ENCODE measurements at regions not wholly inside any gene's neighbourhood (a gene's known extent, or its start where the extent isn't known, plus 50 kb on each side); places are given as distances from the start of the nearest gene placed in this dataset.
"Not testable (repeated sequence)": the region's sequence is repeated elsewhere in the genome, so short reads cannot be mapped to it uniquely, and the experiment has no call there.

DNA sequence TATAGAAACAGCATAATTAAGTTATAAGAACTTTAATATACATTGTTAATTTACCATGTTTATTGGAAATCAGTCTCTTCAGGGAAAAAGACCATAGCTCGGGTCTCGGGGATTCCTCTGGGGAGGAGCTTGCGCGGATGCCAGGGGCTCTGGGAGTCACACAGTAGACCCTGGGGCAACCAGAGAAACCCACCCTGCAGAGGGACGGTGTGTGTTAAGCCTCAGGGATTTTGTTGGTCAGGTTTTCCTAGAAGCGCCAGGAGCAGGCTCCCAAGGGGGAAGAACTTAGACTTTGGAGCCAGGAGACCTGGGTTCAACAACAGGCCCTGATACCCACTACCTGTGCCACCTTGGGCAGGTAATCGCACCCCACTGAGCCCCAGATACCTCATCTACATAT is 297.9 kb downstream of the MED10 start:
- no peak for DNase-seq (ENCODE audit: low read depth, low spot score)

DNA sequence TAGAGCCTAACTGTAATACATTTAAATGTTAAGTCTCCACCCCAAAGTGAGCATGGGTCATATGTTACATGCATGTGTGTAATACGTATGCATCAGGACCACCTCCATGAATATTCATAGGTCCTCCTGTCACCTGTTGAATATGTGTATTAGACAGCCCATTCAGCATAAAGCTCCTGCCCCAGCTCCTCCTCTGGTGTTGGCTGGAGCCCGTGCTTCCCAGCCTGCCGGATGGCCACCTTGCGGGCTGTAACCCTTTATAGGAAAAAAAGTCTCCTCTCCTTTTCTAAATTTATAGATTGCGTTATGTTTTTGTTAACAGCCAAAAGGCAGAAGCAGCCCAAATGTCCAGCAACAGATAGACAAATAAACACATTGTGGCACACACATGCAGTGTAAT is 299.5 kb downstream of the MED10 start:
- no peak for DNase-seq (ENCODE audit: low read depth, low spot score)

GRCh38 chr5:6076341-6077239 is 301.8 kb downstream of the MED10 start:
- DNase-seq (ENCODE audit: low read depth, low spot score): no peak

DNA sequence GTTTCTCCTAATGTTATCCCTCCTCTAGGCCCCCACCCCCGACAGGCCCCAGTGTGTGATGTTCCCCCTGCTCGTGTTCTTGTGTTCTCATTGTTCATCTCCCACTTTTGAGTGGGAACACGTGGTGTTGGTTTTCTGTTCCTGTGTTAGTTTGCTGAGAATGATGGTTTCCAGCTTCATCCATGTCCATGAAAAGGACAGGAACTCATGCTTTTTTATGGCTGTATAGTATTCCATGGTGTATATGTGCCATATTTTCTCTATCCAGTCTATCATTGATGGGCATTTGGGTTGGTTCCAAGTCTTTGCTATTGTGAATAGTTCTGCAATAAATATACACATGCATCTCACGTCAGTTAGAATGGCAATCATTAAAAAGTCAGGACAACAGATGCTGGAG is 305.9 kb downstream of the MED10 start:
- DNase-seq (ENCODE audit: low read depth, low spot score): not testable (repeated sequence)

GRCh38 chr5:6069496-6070185 is 308.7 kb downstream of the MED10 start:
- no peak for DNase-seq (ENCODE audit: low read depth, low spot score)

DNA sequence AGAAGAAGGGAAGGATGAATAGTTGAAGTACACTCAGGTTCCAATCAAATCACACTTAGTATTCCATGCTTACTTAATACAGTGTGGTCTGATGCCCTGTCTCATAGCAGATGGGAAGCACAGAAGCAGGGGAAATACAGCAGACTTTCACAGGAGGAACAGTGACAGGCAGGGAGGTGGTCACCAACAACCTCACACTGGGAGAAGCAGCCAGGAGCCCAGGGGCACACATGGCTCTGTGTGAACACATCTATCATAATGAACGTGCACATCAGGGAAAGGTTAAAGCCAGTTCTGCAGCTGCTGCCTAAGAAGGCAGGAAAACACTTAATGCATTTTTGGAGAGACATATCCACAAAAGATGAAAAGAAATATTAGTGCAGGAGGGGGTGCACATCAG is 312.3 kb downstream of the MED10 start:
- no peak for DNase-seq (ENCODE audit: low read depth, low spot score)

DNA sequence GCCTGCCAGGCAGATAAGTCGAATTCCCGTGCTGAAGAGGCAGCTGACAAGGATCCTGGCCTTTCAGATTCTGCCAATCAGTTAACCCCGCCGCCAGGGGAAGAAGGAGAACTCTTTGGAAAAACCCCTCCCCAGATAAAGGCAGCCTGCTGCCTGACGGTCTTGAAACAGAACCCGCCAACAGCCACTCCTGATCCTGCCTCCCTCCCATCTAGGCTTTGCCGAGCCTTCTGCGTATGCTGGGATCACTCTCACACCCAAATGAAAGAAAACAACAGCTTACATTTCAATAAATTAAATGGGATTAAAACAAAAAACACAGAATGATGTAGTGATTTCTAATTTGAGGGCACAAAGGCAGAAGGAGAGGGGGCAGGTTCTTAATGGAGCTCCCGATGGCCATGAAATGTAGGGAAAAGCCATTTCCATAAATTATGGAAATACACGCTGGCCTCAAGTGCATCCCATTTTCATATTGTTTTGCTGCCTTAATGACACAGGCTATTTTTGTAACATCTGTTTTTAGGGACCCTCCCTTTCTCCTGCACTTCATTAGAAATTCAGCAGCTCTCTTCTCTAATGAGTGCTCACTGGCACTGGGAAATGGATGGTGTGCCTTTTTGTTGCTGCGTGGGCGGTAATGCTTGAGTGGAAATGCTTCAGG is 319.1 kb downstream of the MED10 start:
- no peak for DNase-seq (ENCODE audit: low read depth, low spot score)

- DNase-seq (ENCODE audit: low read depth, low spot score): no peak
Observed at GRCh38 chr5:6058055-6058715, 320.2 kb downstream of the MED10 start.

DNA sequence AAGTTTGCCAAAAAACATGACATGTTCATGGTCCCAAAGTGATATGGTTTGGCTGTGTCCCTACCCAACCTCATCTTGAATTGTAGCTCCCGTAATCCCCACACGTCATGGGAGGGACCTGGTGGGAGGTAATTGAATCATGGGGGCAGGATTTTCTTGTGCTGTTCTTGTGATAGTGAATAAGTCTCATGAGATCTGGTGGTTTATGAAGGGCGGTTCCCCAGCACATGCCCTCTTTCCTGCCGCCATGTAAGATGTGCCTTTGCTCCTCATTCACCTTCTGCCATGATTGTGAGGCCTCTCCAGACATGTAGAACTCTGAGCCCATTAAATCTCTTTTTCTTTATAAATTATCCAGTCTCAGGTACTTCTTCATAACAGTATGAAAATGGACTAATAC is 322.1 kb downstream of the MED10 start:
- DNase-seq (ENCODE audit: low read depth, low spot score): no peak

DNA sequence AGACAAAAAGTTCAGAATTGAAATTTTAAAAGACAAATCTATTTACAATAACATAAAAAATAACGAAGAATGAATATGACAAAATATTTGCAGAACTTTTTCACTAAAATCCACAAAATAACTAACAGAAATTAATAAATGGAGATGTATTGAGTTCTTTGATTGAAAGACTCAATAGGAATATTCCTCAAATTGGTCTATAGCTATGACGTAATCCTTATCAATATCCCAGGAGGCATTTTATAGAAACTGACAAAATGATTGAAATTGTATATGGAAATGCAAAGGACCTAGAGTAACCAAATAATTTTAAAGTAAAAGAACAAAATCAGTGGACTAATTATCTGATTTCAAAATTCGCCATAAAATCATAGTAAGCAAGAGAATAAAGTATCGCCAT is 328.7 kb downstream of the MED10 start:
- DNase-seq (ENCODE audit: low read depth, low spot score): no peak

GRCh38 chr5:6048746-6049145 is 329.6 kb downstream of the MED10 start:
- no peak for DNase-seq (ENCODE audit: low read depth, low spot score)

DNA sequence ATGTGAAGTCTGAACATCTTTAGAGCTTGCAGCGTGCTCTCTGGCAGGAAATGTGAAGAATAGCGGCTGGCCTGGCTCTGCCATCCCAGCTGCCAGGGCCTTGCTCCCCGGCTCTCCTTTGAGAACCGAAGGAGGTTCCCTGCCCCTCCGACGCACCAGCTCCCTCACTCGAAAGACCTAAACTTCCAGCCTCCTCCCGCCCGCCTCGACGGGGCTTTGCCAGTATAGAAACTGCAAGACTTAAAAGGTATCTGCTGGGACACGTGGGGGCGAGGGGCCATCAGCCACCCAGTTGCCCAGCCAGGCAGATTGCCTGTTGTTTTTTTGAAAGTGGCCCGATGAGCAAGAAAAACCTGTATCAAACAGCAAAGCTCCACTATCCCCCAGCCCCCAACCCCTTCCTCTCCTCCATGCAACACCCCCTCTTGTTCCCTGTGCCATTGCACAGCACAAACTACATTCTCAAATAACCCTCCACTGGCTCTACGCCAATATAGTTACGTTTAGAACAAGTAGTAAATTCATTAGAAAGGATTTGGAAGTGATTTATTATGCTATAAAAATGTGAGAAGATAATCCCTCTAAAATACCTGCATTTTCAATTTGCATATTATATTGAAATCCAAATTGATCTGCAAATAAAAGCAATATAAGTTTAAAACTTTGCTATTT is 331.9 kb downstream of the MED10 start:
- no peak for DNase-seq (ENCODE audit: low read depth, low spot score)

- no peak for DNase-seq (ENCODE audit: low read depth, low spot score)
Observed at GRCh38 chr5:6043491-6044310, 334.6 kb downstream of the MED10 start.

- no peak for DNase-seq (ENCODE audit: low read depth, low spot score)
Observed at GRCh38 chr5:6041977-6042550, 336.3 kb downstream of the MED10 start.

- no peak for DNase-seq (ENCODE audit: low read depth, low spot score)
Observed at GRCh38 chr5:6039111-6039510, 339.2 kb downstream of the MED10 start.

DNA sequence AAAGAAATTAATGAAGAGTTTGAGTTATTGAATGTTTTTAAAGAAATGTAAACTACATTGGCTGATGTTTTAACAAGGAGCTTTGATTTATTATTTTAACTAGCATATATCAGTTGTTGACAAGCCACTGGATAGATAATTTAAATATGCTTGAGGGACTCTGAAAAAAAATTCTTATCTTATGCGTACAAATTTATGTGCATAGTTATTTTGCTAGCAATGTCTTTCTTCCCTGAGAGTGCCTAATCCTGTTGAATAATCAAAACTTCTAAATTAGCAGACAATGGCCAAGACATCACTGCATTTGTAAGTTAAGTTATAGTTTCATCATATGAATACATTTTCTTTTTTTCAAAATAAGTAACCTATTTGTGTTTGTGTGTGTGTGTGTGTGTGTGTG is 342.3 kb downstream of the MED10 start:
- DNase-seq (ENCODE audit: low read depth, low spot score): no peak

DNA sequence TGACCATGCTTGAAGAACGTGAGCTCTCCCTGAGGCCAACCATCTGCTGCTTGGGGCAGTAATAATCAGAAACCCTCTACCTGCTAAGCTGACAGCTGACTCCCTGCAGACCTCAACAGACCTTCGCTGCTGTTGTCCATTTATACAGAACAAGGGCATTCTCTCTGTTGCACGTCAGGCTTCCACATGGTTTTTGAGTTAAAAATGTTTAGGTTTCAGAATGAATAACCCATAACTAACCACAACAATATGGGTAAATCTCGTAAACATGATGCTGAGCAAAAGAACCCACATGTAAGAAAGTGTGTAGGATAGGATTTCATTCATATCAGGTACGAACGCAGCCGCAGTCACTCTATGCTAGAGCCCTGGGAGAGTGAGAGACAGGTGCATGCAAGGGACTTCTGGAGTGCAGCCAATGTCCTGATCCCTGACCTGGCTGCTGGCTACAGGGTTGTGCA is 348.5 kb downstream of the MED10 start:
- DNase-seq (ENCODE audit: low read depth, low spot score): no peak

DNA sequence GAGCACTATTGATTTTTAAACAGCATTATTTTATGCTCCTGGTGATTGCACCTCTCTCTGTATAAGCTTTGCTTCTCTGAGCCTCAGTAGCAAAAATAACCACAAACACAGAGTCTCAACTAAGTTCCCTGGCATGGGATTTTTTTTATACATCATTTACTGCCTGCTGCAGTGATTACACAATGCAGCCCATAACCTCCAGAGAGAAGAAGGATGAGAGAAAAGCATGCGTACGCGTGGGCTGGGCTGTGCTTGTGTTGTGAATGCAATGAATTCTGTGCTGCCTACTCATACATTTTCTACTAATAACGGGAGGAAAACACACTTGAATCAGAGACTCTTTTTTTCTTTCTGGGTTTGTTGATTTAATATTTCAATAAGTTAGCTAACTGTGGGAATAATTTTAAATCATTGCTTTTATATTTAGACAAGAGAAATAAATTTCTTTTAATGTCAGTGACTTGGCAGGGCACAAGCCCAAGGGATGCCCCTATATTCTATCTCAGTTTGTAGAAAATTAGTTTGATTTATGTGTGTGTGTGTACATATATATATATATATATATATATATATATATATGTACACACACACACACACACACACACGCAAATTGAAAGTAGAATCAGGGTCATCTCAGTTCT is 351.5 kb downstream of the MED10 start:
- DNase-seq (ENCODE audit: low read depth, low spot score): no peak

DNA sequence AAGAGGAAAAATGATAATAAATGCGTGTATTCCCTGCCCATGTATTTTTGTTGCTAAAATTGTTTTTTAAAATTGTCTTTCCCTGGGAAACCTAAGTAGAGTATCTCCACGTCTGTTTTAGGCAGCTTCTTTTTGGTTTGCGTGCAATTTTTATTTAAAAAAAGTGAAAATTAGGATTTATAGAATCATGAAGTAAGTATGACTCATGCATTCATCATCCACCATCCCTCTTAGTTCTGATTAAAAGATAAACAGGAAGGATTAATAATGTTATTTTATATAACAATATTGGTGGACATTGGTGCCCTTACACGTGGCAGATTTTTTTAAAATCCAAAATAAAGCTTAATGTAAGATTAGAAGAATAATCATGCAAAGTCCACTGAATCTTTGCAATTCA is 358.7 kb downstream of the MED10 start:
- DNase-seq (ENCODE audit: low read depth, low spot score): no peak

GRCh38 chr5:6013506-6013905 is 364.8 kb downstream of the MED10 start:
- DNase-seq (ENCODE audit: low read depth, low spot score): no peak
